Epithelial cell of esophagus (primary cell): ENCODE measurements at regions not wholly inside any gene's neighbourhood (a gene's known extent, or its start where the extent isn't known, plus 50 kb on each side); places are given as distances from the start of the nearest gene placed in this dataset.
A peak's percentile ranks its signal among the peaks of the same experiment; 100 is the strongest.

ENCODE experiments used
- DNase-seq: peaks from one replicate; pipeline ENCODE4 v3.0.0; 2010; ENCODE audit warnings: low read depth
- H3K4me3 ChIP-seq: 2 replicates; pipeline ENCODE4 v1.5.1; 2011; ENCODE audit warnings: mild to moderate bottlenecking, low read length, control low read depth
- TF ChIP-seq, protein P1 (sequence below): IDR thresholded peaks from 2 replicates; pipeline ENCODE4 v1.5.1; 2011; ENCODE audit warnings: low read depth, mild to moderate bottlenecking, low read length, control low read depth, inconsistent platforms; ENCODE audit not compliant: insufficient read depth; ENCODE audit errors: missing control alignments

DNA sequence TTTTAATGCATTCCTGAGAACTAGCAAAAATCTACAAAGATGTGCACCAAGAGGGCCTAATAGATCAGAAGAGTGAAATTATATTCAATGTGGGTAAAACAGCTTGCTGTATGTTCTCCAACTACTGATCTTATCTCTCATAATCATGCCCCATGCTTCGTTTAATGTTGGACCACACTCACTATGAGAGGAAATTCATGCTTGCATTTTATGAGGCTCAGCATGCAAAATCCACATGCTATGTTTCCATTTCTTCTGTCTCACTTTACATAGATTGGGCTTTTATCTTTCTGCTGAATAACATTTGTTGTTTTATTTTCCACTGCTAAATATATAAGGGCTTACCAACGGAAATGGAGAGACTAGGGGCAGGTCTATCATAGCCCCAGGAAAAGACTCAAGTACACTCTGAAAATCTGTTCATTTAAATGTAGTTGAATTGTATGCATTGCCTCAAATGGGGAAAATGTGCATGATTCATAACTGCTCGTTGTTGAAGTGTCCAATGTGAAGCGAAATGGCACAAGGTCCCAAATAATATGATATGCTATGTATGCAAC, 474.2 kb downstream of the EFNA5 start:
- DNase-seq, result no peak
- no peak overlapping the region for H3K4me3 ChIP-seq
- TF ChIP-seq, protein P1, sequence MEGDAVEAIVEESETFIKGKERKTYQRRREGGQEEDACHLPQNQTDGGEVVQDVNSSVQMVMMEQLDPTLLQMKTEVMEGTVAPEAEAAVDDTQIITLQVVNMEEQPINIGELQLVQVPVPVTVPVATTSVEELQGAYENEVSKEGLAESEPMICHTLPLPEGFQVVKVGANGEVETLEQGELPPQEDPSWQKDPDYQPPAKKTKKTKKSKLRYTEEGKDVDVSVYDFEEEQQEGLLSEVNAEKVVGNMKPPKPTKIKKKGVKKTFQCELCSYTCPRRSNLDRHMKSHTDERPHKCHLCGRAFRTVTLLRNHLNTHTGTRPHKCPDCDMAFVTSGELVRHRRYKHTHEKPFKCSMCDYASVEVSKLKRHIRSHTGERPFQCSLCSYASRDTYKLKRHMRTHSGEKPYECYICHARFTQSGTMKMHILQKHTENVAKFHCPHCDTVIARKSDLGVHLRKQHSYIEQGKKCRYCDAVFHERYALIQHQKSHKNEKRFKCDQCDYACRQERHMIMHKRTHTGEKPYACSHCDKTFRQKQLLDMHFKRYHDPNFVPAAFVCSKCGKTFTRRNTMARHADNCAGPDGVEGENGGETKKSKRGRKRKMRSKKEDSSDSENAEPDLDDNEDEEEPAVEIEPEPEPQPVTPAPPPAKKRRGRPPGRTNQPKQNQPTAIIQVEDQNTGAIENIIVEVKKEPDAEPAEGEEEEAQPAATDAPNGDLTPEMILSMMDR, result no peak

DNA sequence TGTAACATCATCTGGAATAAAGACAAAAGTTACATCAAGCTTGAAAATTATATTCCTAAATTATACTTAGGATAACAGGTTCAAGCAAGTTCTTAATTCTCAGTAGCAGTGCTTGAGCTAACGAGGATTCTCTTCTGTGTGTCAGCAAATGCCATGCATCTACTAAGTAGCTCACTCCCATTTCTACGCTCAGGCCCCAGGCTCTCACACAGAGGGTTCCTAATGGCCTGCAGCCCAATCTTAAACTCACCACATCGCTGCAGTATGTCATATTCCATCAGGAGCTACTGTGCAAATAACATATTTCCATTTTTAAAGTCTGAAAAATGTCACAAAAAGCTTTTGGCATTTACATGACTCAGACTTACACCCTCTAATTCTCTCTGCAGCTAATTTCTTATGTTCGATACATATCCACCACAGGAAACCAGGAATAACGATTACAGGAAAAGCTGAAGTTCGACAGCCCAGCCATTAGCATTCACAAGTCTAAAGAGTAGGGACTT, 474.8 kb downstream of the EFNA5 start:
- DNase-seq, result no peak
- H3K4me3 ChIP-seq, result no peak overlapping the region
- TF ChIP-seq, protein P1, result no peak

DNA sequence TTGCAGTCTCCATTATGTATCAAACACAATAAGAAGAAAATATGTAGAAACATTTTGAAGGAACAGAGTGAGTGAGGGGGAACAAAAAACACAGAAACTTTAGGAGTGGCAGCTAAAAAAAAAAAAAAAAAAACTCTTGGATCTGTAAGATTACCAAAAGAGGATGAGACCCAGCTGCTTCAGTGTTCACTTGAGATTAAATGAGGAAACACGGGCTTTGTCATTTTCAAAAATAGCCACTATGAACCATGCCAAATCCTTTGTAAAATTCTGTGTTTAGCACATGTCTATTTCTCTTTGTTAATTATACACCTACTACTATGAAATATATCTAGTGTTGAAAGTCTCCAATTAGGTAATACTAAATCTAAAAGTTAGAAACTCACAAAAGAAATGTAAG, 485.9 kb downstream of the EFNA5 start:
- no peak overlapping the region for H3K4me3 ChIP-seq
- TF ChIP-seq, protein P1, result no peak
- DNase-seq, result no peak

DNA sequence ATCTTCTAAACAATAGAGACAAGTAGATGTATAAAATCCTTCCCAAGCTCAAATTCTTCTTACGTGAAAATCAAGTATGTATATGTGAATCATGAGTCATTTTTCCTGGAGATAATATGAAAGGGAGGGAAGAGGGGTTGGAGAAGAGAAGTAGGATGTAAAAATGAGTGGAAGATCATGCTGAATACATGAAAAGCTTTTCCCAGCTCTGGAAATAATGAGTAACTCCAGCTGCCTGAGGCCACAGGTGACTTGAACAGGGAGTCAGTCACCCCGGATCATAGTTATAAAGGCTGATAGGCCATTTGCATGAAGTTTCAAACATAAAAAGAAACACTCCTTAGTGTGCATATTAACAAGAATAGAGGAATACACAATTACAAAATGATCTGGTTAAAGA, 486.7 kb downstream of the EFNA5 start:
- H3K4me3 ChIP-seq, result no peak overlapping the region
- peak; percentile 44 for DNase-seq
- TF ChIP-seq, protein P1, result no peak

DNA sequence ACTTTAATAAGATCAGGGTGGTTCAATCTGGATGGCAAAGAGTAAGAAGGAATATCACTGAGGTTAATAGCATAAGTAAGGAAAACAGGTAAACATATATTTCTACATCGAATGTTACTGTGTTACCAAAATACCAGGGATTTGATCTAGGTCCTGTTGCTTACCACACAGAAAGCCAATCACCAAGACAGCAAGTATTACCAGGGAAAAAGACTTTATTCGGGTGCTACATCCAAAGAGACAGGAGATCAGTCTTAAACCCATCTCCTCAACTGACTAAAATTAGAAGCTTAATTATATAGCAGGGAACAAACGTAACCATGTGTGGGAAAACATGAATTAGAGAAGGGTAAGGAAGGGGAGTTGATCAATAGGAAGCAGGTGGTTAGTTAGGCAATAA, 500.1 kb downstream of the EFNA5 start:
- no peak overlapping the region for H3K4me3 ChIP-seq
- TF ChIP-seq, protein P1, result no peak
- DNase-seq, result no peak

DNA sequence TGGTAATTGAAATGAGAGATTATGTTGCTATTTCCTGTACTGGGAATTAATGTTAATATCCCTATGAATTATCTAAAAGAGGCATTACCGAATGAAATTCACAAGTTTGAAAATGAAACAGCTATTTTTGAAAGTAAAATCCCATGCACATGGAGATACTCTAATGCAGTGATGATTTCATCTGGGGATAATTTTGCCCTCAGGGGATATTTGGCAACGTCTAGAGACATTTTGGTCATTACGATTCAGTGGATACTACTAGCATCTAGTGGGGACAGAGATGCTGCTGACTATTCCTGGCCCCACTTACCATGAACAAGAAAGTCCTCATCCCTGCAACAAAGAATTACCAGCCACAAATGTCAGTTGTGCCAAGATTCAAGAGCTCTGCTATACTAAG, 500.9 kb downstream of the EFNA5 start:
- TF ChIP-seq, protein P1, result no peak
- peak; percentile 24 for DNase-seq
- no peak overlapping the region for H3K4me3 ChIP-seq
